H9 (cell line): ENCODE measurements at regions not wholly inside any gene's neighbourhood (a gene's known extent, or its start where the extent isn't known, plus 50 kb on each side); places are given as distances from the start of the nearest gene placed in this dataset.

ENCODE experiments used
- DNase-seq: peaks from one replicate; pipeline ENCODE4 v3.0.0-alpha.2; 2017
- H2AFZ ChIP-seq: one replicate; pipeline ENCODE4 v1.6.1; 2013; ENCODE audit warnings: mild to moderate bottlenecking, low read length, control low read depth, moderate library complexity
- H2AK5ac ChIP-seq: 2 replicates; pipeline ENCODE4 v1.6.1; 2013; ENCODE audit warnings: low read length, control low read depth, mixed read lengths; ENCODE audit not compliant: insufficient read length
- H2BK120ac ChIP-seq: one replicate; pipeline ENCODE4 v1.6.1; 2013; ENCODE audit warnings: low read depth, mild to moderate bottlenecking, low read length, control low read depth, inconsistent platforms; ENCODE audit not compliant: poor library complexity, severe bottlenecking
- H2BK12ac ChIP-seq: 2 replicates; pipeline ENCODE4 v1.6.1; 2013; ENCODE audit warnings: low read length, control low read depth, mixed read lengths, low read depth; ENCODE audit not compliant: insufficient read length
- H2BK15ac ChIP-seq: 2 replicates; pipeline ENCODE4 v1.6.1; 2013; ENCODE audit warnings: low read depth, low read length, control low read depth
- H2BK20ac ChIP-seq: one replicate; pipeline ENCODE4 v1.6.1; 2013; ENCODE audit warnings: low read depth, mild to moderate bottlenecking, low read length, control low read depth, inconsistent platforms; ENCODE audit not compliant: poor library complexity, severe bottlenecking
- H2BK5ac ChIP-seq: 2 replicates; pipeline ENCODE4 v1.6.1; 2013; ENCODE audit warnings: low read length, control low read depth, mixed read lengths; ENCODE audit not compliant: insufficient read length
- H3K14ac ChIP-seq: 2 replicates; pipeline ENCODE4 v1.6.1; 2013; ENCODE audit warnings: low read length, control low read depth; ENCODE audit not compliant: insufficient read depth
- H3K18ac ChIP-seq: 2 replicates; pipeline ENCODE4 v1.6.1; 2013; ENCODE audit warnings: low read depth, mild to moderate bottlenecking, mixed read lengths, low read length, control low read depth; ENCODE audit not compliant: insufficient read length
- H3K23ac ChIP-seq: 2 replicates; pipeline ENCODE4 v1.6.1; 2013; ENCODE audit warnings: low read length, control low read depth, mixed read lengths, low read depth; ENCODE audit not compliant: insufficient read length
- H3K23me2 ChIP-seq: 2 replicates; pipeline ENCODE4 v1.6.1; 2013; ENCODE audit warnings: low read depth, mild to moderate bottlenecking, mixed read lengths, low read length, control low read depth; ENCODE audit not compliant: insufficient read length, poor library complexity, severe bottlenecking
- H3K27ac ChIP-seq: 2 replicates; pipeline ENCODE4 v1.5.1; 2013; ENCODE audit warnings: low read length, control low read depth, mixed read lengths, low read depth; ENCODE audit not compliant: insufficient read length
- H3K27me3 ChIP-seq: 2 replicates; pipeline ENCODE4 v1.6.1; 2013; ENCODE audit warnings: low read length, control low read depth, inconsistent platforms; ENCODE audit not compliant: insufficient read depth
- H3K4ac ChIP-seq: 2 replicates; pipeline ENCODE4 v1.6.1; 2013; ENCODE audit warnings: low read depth, mild to moderate bottlenecking, control low read depth, inconsistent platforms, low read length, moderate library complexity
- H3K4me1 ChIP-seq: 2 replicates; pipeline ENCODE4 v1.6.1; 2013; ENCODE audit warnings: low read length, control low read depth, inconsistent platforms; ENCODE audit not compliant: insufficient read depth
- H3K4me2 ChIP-seq: 2 replicates; pipeline ENCODE4 v1.6.1; 2013; ENCODE audit warnings: low read length, control low read depth, mixed read lengths; ENCODE audit not compliant: insufficient read length, insufficient read depth
- H3K56ac ChIP-seq: 2 replicates; pipeline ENCODE4 v1.6.1; 2013; ENCODE audit warnings: low read depth, mild to moderate bottlenecking, mixed read lengths, low read length, control low read depth; ENCODE audit not compliant: insufficient read length
- H3K79me1 ChIP-seq: 2 replicates; pipeline ENCODE4 v1.6.1; 2013; ENCODE audit warnings: low read depth, mild to moderate bottlenecking, moderate library complexity, low read length, control low read depth, inconsistent platforms; ENCODE audit not compliant: insufficient read depth, poor library complexity, severe bottlenecking
- H3K79me2 ChIP-seq: 2 replicates; pipeline ENCODE4 v1.6.1; 2013; ENCODE audit warnings: low read length, control low read depth, inconsistent platforms; ENCODE audit not compliant: insufficient read depth
- H3K9ac ChIP-seq: 2 replicates; pipeline ENCODE4 v1.6.1; 2013; ENCODE audit warnings: low read length, control low read depth, mixed read lengths; ENCODE audit not compliant: insufficient read length; ENCODE audit errors: extremely low read depth
- H3K9me3 ChIP-seq: one replicate; pipeline ENCODE4 v1.6.1; 2013; ENCODE audit warnings: low read depth, low read length, inconsistent platforms; ENCODE audit not compliant: control insufficient read depth
- H3T11ph ChIP-seq: one replicate; pipeline ENCODE4 v1.6.1; 2013; ENCODE audit warnings: mild to moderate bottlenecking, low read length, control low read depth, inconsistent platforms
- H4K20me1 ChIP-seq: one replicate; pipeline ENCODE4 v1.6.1; 2013; ENCODE audit not compliant: control insufficient read depth, insufficient read length, insufficient read depth
- H4K5ac ChIP-seq: 2 replicates; pipeline ENCODE4 v1.6.1; 2013; ENCODE audit warnings: low read depth, mild to moderate bottlenecking, mixed read lengths, low read length, control low read depth; ENCODE audit not compliant: insufficient read length
- H4K8ac ChIP-seq: replicated peaks from 2 replicates; pipeline ENCODE4 v1.6.1; 2013; ENCODE audit warnings: low read length, control low read depth, mixed read lengths, low read depth; ENCODE audit not compliant: insufficient read length
- H4K91ac ChIP-seq: 2 replicates; pipeline ENCODE4 v1.6.1; 2013; ENCODE audit warnings: low read depth, mild to moderate bottlenecking, moderate library complexity, mixed read lengths, low read length, control low read depth; ENCODE audit not compliant: insufficient read length
- H3K27ac Mint-ChIP-seq, 3 experiments: 2 replicates in 2 of 3; 3 replicates in 1 of 3; pipeline ENCODE4 v1.8.0; 2020 to 2021; ENCODE audit warnings: mixed read lengths in 3 of 3, mild to moderate bottlenecking in 1 of 3, moderate library complexity in 1 of 3
- H3K27me3 Mint-ChIP-seq: 2 replicates; pipeline ENCODE4 v1.8.0; 2021; ENCODE audit warnings: low read depth, mild to moderate bottlenecking, moderate library complexity, mixed read lengths
- H3K36me3 Mint-ChIP-seq, 3 experiments: 2 replicates in 2 of 3; 3 replicates in 1 of 3; pipeline ENCODE4 v1.8.0; 2020 to 2021; ENCODE audit warnings: low read depth in 3 of 3, mixed read lengths in 3 of 3; ENCODE audit not compliant: insufficient read depth in 1 of 3
- H3K4me1 Mint-ChIP-seq, 2 experiments: 2 replicates each; pipeline ENCODE4 v1.8.0; 2020; ENCODE audit warnings: mixed read lengths in 2 of 2
- H3K4me3 Mint-ChIP-seq, 2 experiments: 2 replicates in 1 of 2; 3 replicates in 1 of 2; pipeline ENCODE4 v1.8.0; 2020 to 2021; ENCODE audit warnings: mild to moderate bottlenecking in 2 of 2, mixed read lengths in 2 of 2, moderate library complexity in 1 of 2
- H3K9me3 Mint-ChIP-seq, 2 experiments: 2 replicates in 1 of 2; 3 replicates in 1 of 2; pipeline ENCODE4 v1.8.0; 2020; ENCODE audit warnings: mild to moderate bottlenecking in 2 of 2, mixed read lengths in 2 of 2, moderate library complexity in 1 of 2
- CTCF ChIP-seq: fragments of 200-600 bp; sonication (generic); conservative IDR thresholded peaks from 3 replicates; pipeline ENCODE4 v1.8.0; 2021; ENCODE audit warnings: antibody characterized with exemption, mild to moderate bottlenecking
- WGBS: extraction: QIAGEN DNeasy Blood & Tissue Kit; methylation state at CpG from one replicate; pipeline ENCODE4 v1.1.7; 2013; ENCODE audit warnings: missing lambda C conversion rate, low lambda C conversion rate, mixed read lengths; ENCODE audit not compliant: insufficient read length; ENCODE audit errors: extremely low coverage; 5-methylcytosine and 5-hydroxymethylcytosine counted together

- DNase-seq, result no peak
- H4K5ac ChIP-seq, result no peak overlapping the region
- no peaks in the 10 kb centered on the region; the same call in 1 of the 2 replicates for H3K4me1 ChIP-seq
- H3K27ac ChIP-seq, result no peak overlapping the region
- no peak overlapping the region for H3K56ac ChIP-seq
- H2BK120ac ChIP-seq, result no peak overlapping the region
- no peak overlapping the region for H4K91ac ChIP-seq
- H3K9me3 Mint-ChIP-seq, result peaks cover 5 to 6% of the 10 kb centered on the region in 2 experiments; a peak in 4 of 5 replicates
- H3K79me1 ChIP-seq, result no peaks in the 10 kb centered on the region
- H3K36me3 Mint-ChIP-seq, result no peaks in the 10 kb centered on the region; a peak in 1 of 7 replicates
- no CpG with 5 or more reads among the region's 4 CpGs for WGBS
- H3K27ac Mint-ChIP-seq, result peak overlapping the region in 1 of 3 experiments; percentile 54; a peak in 1 of 7 replicates
- no peak overlapping the region for H2BK12ac ChIP-seq
- peaks cover 8% of the 10 kb centered on the region in 2 experiments for H3K4me1 Mint-ChIP-seq
- no peak overlapping the region for H3K23ac ChIP-seq
- H3K4ac ChIP-seq, result no peak overlapping the region
- no peak overlapping the region for H3K4me2 ChIP-seq
- H2BK20ac ChIP-seq, result no peak overlapping the region
- no peak overlapping the region for H3K18ac ChIP-seq
- no peak for TF ChIP-seq CTCF
- H2BK15ac ChIP-seq, result no peak overlapping the region
- no peak overlapping the region for H3K4me3 Mint-ChIP-seq
- no peaks in the 10 kb centered on the region for H3K79me2 ChIP-seq
- peaks cover 10% of the 10 kb centered on the region for H3K27me3 Mint-ChIP-seq
- no peaks in the 10 kb centered on the region for H3K9me3 ChIP-seq
- H2AK5ac ChIP-seq, result no peak overlapping the region
- H4K20me1 ChIP-seq, result no peaks in the 10 kb centered on the region
- H2BK5ac ChIP-seq, result no peak overlapping the region
- H3K14ac ChIP-seq, result no peak overlapping the region
- H2AFZ ChIP-seq, result no peak overlapping the region
- H4K8ac ChIP-seq, result no peak overlapping the region
- no peak overlapping the region for H3T11ph ChIP-seq
- H3K23me2 ChIP-seq, result no peaks in the 10 kb centered on the region
- H3K9ac ChIP-seq, result no peak overlapping the region
- H3K27me3 ChIP-seq, result no peaks in the 10 kb centered on the region; the same call in 1 of the 2 replicates
Observed at GRCh38 chr6:984031-984430, 291.1 kb upstream of the EXOC2 start.
